ENCODE measurements at regions not wholly inside any gene's neighbourhood (a gene's known extent, or its start where the extent isn't known, plus 50 kb on each side); places are given as distances from the start of the nearest gene placed in this dataset.

GRCh38 chr9:20078246-20078645 is 289.4 kb upstream of the SLC24A2 start:
- DNase-seq (ENCODE audit: low spot score) = no peak
- POLR2A ChIA-PET = no interaction called here
- no peak overlapping the region for H3K4me3 Mint-ChIP-seq
- H3K27ac Mint-ChIP-seq = no peak overlapping the region
- CTCF ChIA-PET = no interaction called here
- H3K27me3 Mint-ChIP-seq (ENCODE audit: low read depth) = no peaks in the 10 kb centered on the region
- ATAC-seq = no peak
- no peaks in the 10 kb centered on the region for H3K36me3 Mint-ChIP-seq
- TF ChIP-seq, protein P1, sequence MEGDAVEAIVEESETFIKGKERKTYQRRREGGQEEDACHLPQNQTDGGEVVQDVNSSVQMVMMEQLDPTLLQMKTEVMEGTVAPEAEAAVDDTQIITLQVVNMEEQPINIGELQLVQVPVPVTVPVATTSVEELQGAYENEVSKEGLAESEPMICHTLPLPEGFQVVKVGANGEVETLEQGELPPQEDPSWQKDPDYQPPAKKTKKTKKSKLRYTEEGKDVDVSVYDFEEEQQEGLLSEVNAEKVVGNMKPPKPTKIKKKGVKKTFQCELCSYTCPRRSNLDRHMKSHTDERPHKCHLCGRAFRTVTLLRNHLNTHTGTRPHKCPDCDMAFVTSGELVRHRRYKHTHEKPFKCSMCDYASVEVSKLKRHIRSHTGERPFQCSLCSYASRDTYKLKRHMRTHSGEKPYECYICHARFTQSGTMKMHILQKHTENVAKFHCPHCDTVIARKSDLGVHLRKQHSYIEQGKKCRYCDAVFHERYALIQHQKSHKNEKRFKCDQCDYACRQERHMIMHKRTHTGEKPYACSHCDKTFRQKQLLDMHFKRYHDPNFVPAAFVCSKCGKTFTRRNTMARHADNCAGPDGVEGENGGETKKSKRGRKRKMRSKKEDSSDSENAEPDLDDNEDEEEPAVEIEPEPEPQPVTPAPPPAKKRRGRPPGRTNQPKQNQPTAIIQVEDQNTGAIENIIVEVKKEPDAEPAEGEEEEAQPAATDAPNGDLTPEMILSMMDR (IDR thresholded peaks at IDR 0.05) = no peak
- TF ChIP-seq HMGXB4 (CRISPR knock-in tag; IDR thresholded peaks at IDR 0.05) (no peak), MYBL2 (CRISPR knock-in tag; IDR thresholded peaks at IDR 0.05) (no peak), NR3C1 (CRISPR knock-in tag; conservative IDR thresholded peaks at IDR 0.05; ENCODE audit: low read depth) (no peak), RORB (CRISPR knock-in tag; IDR thresholded peaks at IDR 0.05) (no peak), ZNF532 (CRISPR knock-in tag; IDR thresholded peaks at IDR 0.05; ENCODE audit: borderline replicate concordance) (no peak), ZNF263 (CRISPR knock-in tag; IDR thresholded peaks at IDR 0.05; ENCODE audit: low read depth) (no peak), EMX1 (CRISPR knock-in tag; IDR thresholded peaks at IDR 0.05) (no peak), TCF7 (CRISPR knock-in tag; IDR thresholded peaks at IDR 0.05; ENCODE audit: low read depth) (no peak)
- TF ChIP-seq, protein P2, sequence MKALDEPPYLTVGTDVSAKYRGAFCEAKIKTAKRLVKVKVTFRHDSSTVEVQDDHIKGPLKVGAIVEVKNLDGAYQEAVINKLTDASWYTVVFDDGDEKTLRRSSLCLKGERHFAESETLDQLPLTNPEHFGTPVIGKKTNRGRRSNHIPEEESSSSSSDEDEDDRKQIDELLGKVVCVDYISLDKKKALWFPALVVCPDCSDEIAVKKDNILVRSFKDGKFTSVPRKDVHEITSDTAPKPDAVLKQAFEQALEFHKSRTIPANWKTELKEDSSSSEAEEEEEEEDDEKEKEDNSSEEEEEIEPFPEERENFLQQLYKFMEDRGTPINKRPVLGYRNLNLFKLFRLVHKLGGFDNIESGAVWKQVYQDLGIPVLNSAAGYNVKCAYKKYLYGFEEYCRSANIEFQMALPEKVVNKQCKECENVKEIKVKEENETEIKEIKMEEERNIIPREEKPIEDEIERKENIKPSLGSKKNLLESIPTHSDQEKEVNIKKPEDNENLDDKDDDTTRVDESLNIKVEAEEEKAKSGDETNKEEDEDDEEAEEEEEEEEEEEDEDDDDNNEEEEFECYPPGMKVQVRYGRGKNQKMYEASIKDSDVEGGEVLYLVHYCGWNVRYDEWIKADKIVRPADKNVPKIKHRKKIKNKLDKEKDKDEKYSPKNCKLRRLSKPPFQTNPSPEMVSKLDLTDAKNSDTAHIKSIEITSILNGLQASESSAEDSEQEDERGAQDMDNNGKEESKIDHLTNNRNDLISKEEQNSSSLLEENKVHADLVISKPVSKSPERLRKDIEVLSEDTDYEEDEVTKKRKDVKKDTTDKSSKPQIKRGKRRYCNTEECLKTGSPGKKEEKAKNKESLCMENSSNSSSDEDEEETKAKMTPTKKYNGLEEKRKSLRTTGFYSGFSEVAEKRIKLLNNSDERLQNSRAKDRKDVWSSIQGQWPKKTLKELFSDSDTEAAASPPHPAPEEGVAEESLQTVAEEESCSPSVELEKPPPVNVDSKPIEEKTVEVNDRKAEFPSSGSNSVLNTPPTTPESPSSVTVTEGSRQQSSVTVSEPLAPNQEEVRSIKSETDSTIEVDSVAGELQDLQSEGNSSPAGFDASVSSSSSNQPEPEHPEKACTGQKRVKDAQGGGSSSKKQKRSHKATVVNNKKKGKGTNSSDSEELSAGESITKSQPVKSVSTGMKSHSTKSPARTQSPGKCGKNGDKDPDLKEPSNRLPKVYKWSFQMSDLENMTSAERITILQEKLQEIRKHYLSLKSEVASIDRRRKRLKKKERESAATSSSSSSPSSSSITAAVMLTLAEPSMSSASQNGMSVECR (CRISPR knock-in tag; IDR thresholded peaks at IDR 0.05; ENCODE audit: borderline replicate concordance) = no peak
- TF ChIP-seq, protein P3, sequence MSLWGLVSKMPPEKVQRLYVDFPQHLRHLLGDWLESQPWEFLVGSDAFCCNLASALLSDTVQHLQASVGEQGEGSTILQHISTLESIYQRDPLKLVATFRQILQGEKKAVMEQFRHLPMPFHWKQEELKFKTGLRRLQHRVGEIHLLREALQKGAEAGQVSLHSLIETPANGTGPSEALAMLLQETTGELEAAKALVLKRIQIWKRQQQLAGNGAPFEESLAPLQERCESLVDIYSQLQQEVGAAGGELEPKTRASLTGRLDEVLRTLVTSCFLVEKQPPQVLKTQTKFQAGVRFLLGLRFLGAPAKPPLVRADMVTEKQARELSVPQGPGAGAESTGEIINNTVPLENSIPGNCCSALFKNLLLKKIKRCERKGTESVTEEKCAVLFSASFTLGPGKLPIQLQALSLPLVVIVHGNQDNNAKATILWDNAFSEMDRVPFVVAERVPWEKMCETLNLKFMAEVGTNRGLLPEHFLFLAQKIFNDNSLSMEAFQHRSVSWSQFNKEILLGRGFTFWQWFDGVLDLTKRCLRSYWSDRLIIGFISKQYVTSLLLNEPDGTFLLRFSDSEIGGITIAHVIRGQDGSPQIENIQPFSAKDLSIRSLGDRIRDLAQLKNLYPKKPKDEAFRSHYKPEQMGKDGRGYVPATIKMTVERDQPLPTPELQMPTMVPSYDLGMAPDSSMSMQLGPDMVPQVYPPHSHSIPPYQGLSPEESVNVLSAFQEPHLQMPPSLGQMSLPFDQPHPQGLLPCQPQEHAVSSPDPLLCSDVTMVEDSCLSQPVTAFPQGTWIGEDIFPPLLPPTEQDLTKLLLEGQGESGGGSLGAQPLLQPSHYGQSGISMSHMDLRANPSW (CRISPR knock-in tag; conservative IDR thresholded peaks at IDR 0.05; ENCODE audit: low read depth) = no peak
- no peaks in the 10 kb centered on the region for H3K4me1 Mint-ChIP-seq
- no peaks in the 10 kb centered on the region; the same call in 1 of the 2 replicates for H3K9me3 Mint-ChIP-seq
